ENCODE measurements at regions not wholly inside any gene's neighbourhood (a gene's known extent, or its start where the extent isn't known, plus 50 kb on each side); places are given as distances from the start of the nearest gene placed in this dataset.

DNA sequence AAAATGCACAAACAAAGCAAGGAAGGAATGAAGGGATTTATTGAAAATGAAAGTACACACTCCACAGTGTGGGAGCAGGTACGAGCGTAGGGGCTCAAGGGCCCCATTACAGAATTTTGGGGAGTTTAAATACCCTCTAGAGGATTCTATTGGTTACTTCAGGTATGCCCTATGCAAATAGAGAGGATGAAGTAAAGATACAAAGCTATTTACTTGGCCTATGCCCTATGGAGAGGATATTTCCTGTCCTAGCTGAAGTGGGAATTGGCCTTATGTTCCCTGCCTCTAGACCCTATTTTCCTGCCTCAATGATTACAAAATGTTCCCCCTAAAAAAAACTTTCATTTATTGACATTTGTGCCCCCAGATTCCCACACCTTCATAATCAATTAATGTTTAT is 59.7 kb upstream of the ASIP start:
- no peak for TF ChIP-seq CTCF (IDR thresholded peaks at IDR 0.05)
- TF ChIP-seq POLR2AphosphoS5 (IDR thresholded peaks at IDR 0.05): no peak
- no peak for TF ChIP-seq POLR2A (IDR thresholded peaks at IDR 0.05)
- no peak for TF ChIP-seq EP300 (IDR thresholded peaks at IDR 0.05)

Measured in upper lobe of left lung (tissue), 4 donors.